B cell (primary cell): ENCODE measurements at regions not wholly inside any gene's neighbourhood (a gene's known extent, or its start where the extent isn't known, plus 50 kb on each side); places are given as distances from the start of the nearest gene placed in this dataset.

ENCODE experiments used
- ATAC-seq: fragments of 200-7000 bp; cut with Tn5 transposase; one replicate; pipeline ENCODE4 v1.10.0; 2021; ENCODE audit warnings: low read depth, mild to moderate bottlenecking, moderate number of reproducible peaks, moderate library complexity
- CTCF ChIA-PET: fragments of 350-600 bp; sonication (Branson Sonifier 250); formaldehyde crosslinking; loops from one replicate; lab custom pipeline; 2021; ENCODE audit warnings: antibody characterized with exemption, inconsistent platforms; lab: Charles Lee
- POLR2A ChIA-PET: fragments of 350-600 bp; sonication (Branson Sonifier 250); formaldehyde crosslinking; loops from one replicate; lab custom pipeline; 2021; ENCODE audit warnings: antibody characterized with exemption; lab: Charles Lee
- DNase-seq: peaks from one replicate; pipeline ENCODE4 v3.0.0; 2013
- H2AFZ ChIP-seq: 2 replicates; pipeline ENCODE4 v1.6.1; 2012; ENCODE audit warnings: mild to moderate bottlenecking, low read depth, low read length; ENCODE audit not compliant: insufficient read depth, poor library complexity, severe bottlenecking
- H3K27ac ChIP-seq, 2 donors: 1 replicate in 1 of 2; 2 replicates in 1 of 2; pipeline ENCODE4 v1.5.1; 2012 to 2013; ENCODE audit warnings: low read length in 2 of 2, mild to moderate bottlenecking in 2 of 2, moderate library complexity in 1 of 2
- H3K27me3 ChIP-seq, 4 experiments: fragments of 200-600 bp in 1 of 4; sonication (generic) in 1 of 4; replicated peaks in 1 of 4; 1 replicate in 2 of 4; 2 replicates in 2 of 4; pipeline versions ENCODE4 v1.6.1 to v1.7.0; 2013 to 2016; ENCODE audit warnings: low read length in 3 of 4, mild to moderate bottlenecking in 2 of 4, mixed read lengths in 1 of 4, moderate library complexity in 1 of 4; ENCODE audit not compliant: insufficient read depth in 4 of 4, control insufficient read depth in 3 of 4; ENCODE audit errors: control extremely low read depth in 1 of 4
- H3K36me3 ChIP-seq, 2 experiments: replicated peaks in 1 of 2; 1 replicate in 1 of 2; 2 replicates in 1 of 2; pipeline versions ENCODE4 v1.6.1 to v1.7.1; 2013; ENCODE audit warnings: low read length in 1 of 2; ENCODE audit not compliant: insufficient read depth in 2 of 2, control insufficient read depth in 1 of 2; ENCODE audit errors: control extremely low read depth in 1 of 2, extremely low read depth in 1 of 2
- H3K4me1 ChIP-seq, 2 donors: fragments of 200-600 bp in 1 of 2; sonication (generic) in 1 of 2; 1 replicate in 1 of 2; 2 replicates in 1 of 2; pipeline versions ENCODE4 v1.5.1 to v1.6.1; 2013 to 2017; ENCODE audit warnings: low read length in 2 of 2; ENCODE audit not compliant: control insufficient read depth in 2 of 2, insufficient read depth in 2 of 2
- H3K4me2 ChIP-seq: replicated peaks from 2 replicates; pipeline ENCODE3; 2012; ENCODE audit warnings: mild to moderate bottlenecking, low read depth, low read length; ENCODE audit not compliant: poor library complexity, severe bottlenecking
- H3K4me3 ChIP-seq, 5 experiments: fragments of 200-600 bp in 1 of 5; sonication (generic) in 1 of 5; 1 replicate in 3 of 5; 2 replicates in 2 of 5; pipeline versions ENCODE4 v1.5.1 to v1.7.0; 2011 to 2016; ENCODE audit warnings: low read length in 4 of 5, mild to moderate bottlenecking in 4 of 5, low read depth in 2 of 5, control low read depth in 1 of 5, moderate library complexity in 1 of 5; ENCODE audit not compliant: insufficient read depth in 1 of 5; ENCODE audit errors: control extremely low read depth in 1 of 5, extremely low read depth in 1 of 5
- H3K79me2 ChIP-seq: fragments of 200-600 bp; sonication (generic); one replicate; pipeline ENCODE4 v1.6.0; 2016; ENCODE audit warnings: low read length; ENCODE audit not compliant: control insufficient read depth, insufficient read depth
- H3K9ac ChIP-seq: fragments of 200-600 bp; sonication (generic); 2 replicates; pipeline ENCODE4 v1.6.1; 2017; ENCODE audit warnings: mild to moderate bottlenecking, low read length, moderate library complexity
- H3K9me3 ChIP-seq, 3 donors: one replicate each; pipeline versions ENCODE4 v1.6.1 to v1.7.1; 2013; ENCODE audit warnings: low read length in 2 of 3; ENCODE audit not compliant: control insufficient read depth in 2 of 3, insufficient read depth in 1 of 3; ENCODE audit errors: control extremely low read depth in 1 of 3
- H4K20me1 ChIP-seq: 2 replicates; pipeline ENCODE4 v1.6.0; 2012; ENCODE audit warnings: mild to moderate bottlenecking, low read length; ENCODE audit not compliant: insufficient read depth, control insufficient read depth, poor library complexity, severe bottlenecking
- H3K27ac Mint-ChIP-seq: one replicate; pipeline ENCODE4 v1.8.0; 2021; ENCODE audit warnings: mixed read lengths
- H3K27me3 Mint-ChIP-seq: one replicate; pipeline ENCODE4 v1.8.0; 2021; ENCODE audit warnings: mixed read lengths
- H3K4me1 Mint-ChIP-seq: one replicate; pipeline ENCODE4 v1.8.0; 2021; ENCODE audit warnings: mixed read lengths
- H3K4me3 Mint-ChIP-seq: one replicate; pipeline ENCODE4 v1.8.0; 2021; ENCODE audit warnings: mixed read lengths
- H3K9me3 Mint-ChIP-seq: one replicate; pipeline ENCODE4 v1.8.0; 2022; ENCODE audit warnings: mixed read lengths; ENCODE audit not compliant: insufficient read depth
- CTCF ChIP-seq: fragments of 200-600 bp; IDR thresholded peaks from one replicate; pipeline ENCODE4 v1.8.0; 2022; ENCODE audit warnings: antibody characterized with exemption, mild to moderate bottlenecking
- EZH2 ChIP-seq: IDR thresholded peaks from 2 replicates; pipeline ENCODE4 v1.6.1; 2012; ENCODE audit warnings: borderline replicate concordance, low read depth, mild to moderate bottlenecking, moderate library complexity, low read length; ENCODE audit not compliant: insufficient read depth, poor library complexity, severe bottlenecking
- intact Hi-C: fragments of 100-400 bp; cut with micrococcal nuclease; formaldehyde crosslinking; loops from one replicate; pipeline ENCODE4 v1.10.0; 2022

- H3K27me3 ChIP-seq = no peaks in the 10 kb centered on the region
- TF ChIP-seq EZH2 (no peak), CTCF (no peak)
- no peaks in the 10 kb centered on the region for H3K4me1 ChIP-seq
- no peaks in the 10 kb centered on the region for H3K4me1 Mint-ChIP-seq
- H3K4me2 ChIP-seq = no peak overlapping the region
- no peak overlapping the region for H3K27ac Mint-ChIP-seq
- H3K9ac ChIP-seq = no peak overlapping the region
- H3K9me3 Mint-ChIP-seq = peaks cover 2% of the 10 kb centered on the region
- no peaks in the 10 kb centered on the region for H3K79me2 ChIP-seq
- peaks cover 27% of the 10 kb centered on the region for H3K27me3 Mint-ChIP-seq
- DNase-seq (no peak), ATAC-seq (no peak)
- no peak overlapping the region for H3K4me3 ChIP-seq
- ChIA-PET POLR2A (no interaction called here), CTCF (no interaction called here)
- no peaks in the 10 kb centered on the region for H3K9me3 ChIP-seq
- no peak overlapping the region for H3K4me3 Mint-ChIP-seq
- no peak overlapping the region for H3K27ac ChIP-seq
- no peaks in the 10 kb centered on the region for H3K36me3 ChIP-seq
- intact Hi-C loops = no loop called here
- H4K20me1 ChIP-seq = no peaks in the 10 kb centered on the region
- no peak overlapping the region for H2AFZ ChIP-seq
These were observed 100.2 kb downstream of the FBXO8 start for GRCh38 chr4:174183259-174183658.

DNA sequence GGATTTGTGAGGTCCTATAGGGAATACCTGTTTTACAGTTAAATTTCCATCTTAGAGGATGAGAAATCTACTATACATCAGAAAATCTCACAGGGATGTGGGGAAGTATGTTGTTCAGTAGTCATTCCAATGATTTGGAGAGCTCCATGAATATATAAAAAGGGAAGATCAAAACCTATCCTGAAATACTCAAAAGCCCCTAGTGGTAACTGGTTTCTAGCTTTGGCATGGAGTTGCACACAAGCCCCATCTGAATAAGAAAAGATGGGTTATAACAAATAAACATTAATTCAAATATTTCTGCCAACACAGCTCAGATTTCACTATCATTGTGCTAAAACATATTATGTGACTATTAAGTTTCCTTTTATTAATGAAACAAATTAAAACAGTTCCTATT, 101.6 kb downstream of the FBXO8 start:
- intact Hi-C loops = no loop called here
- no peak for ATAC-seq
- TF ChIP-seq CTCF (no peak), EZH2 (no peak)
- Histone ChIP-seq H3K9me3 (peaks cover 0 to 1% (median 0%) of the 10 kb centered on the region in 3 donors), H3K4me2 (no peak overlapping the region), H3K79me2 (no peaks in the 10 kb centered on the region), H3K27me3 (peaks cover 0 to 5% (median 2%) of the 10 kb centered on the region in 4 experiments), H3K4me3 (no peak overlapping the region), H4K20me1 (no peaks in the 10 kb centered on the region), H2AFZ (no peak overlapping the region), H3K9ac (no peak overlapping the region), H3K4me1 (no peaks in the 10 kb centered on the region), H3K36me3 (no peaks in the 10 kb centered on the region), H3K27ac (no peak overlapping the region)
- no peak overlapping the region for H3K27ac Mint-ChIP-seq
- peaks cover 2% of the 10 kb centered on the region for H3K9me3 Mint-ChIP-seq
- peaks cover 22% of the 10 kb centered on the region for H3K27me3 Mint-ChIP-seq
- ChIA-PET POLR2A (no interaction called here), CTCF (no interaction called here)
- H3K4me3 Mint-ChIP-seq = no peak overlapping the region
- no peak for DNase-seq
- H3K4me1 Mint-ChIP-seq = no peaks in the 10 kb centered on the region
